ENCODE measurements at regions not wholly inside any gene's neighbourhood (a gene's known extent, or its start where the extent isn't known, plus 50 kb on each side); places are given as distances from the start of the nearest gene placed in this dataset.

DNA sequence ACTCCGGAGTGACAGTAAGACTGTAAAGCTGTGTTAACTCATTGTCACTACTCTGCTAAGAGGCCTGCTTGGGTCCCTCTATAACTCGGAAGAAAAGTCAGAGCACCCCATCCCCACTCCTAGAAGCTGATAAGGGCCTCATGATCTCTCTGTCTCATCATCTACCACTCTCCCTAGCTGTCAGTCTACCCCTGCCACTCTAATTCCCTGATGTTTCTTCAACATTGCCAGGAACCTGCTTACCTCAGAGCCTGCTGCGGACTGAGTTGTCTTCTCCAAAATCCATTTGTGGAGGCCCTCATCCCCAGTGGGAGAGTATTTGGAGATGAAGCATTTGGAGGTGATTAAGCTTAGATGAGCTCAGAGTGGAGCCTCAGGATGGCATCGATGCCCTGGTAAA lies 1092.2 kb downstream of the TBC1D22A start:
- no peak overlapping the region for H3K27ac ChIP-seq (ENCODE audit: low read length)
- peaks cover 0 to 7% of the 10 kb centered on the region in 2 experiments for H3K27me3 ChIP-seq (replicated peaks in 1 of 2; ENCODE audit: control insufficient read depth in 2 of 2, extremely low read depth in 1 of 2, insufficient read depth in 2 of 2, low read length in 1 of 2)
- no peaks in the 10 kb centered on the region for H3K36me3 ChIP-seq (ENCODE audit: control insufficient read depth in 2 of 2, extremely low read depth in 1 of 2, insufficient read depth in 1 of 2, low read length in 1 of 2)
- H3K27ac Mint-ChIP-seq: no peak overlapping the region
- no peak for ATAC-seq (replicated peaks in 1 of 4)
- 100% methylated on average over 1 of the region's 4 CpGs for whole genome bisulfite sequencing (ENCODE audit: insufficient coverage)
- H3K4me3 Mint-ChIP-seq: no peak overlapping the region
- no peak for DNase-seq
- no peaks in the 10 kb centered on the region for H3K4me1 Mint-ChIP-seq
- no peaks in the 10 kb centered on the region for H3K4me1 ChIP-seq (ENCODE audit: control insufficient read depth in 1 of 2, extremely low read depth in 1 of 2, insufficient read depth in 2 of 2, low read length in 2 of 2)
- H3K36me3 Mint-ChIP-seq: no peaks in the 10 kb centered on the region
- H3K27me3 Mint-ChIP-seq: peaks cover 5 to 11% of the 10 kb centered on the region in 2 donors
- ChIA-PET CTCF (no interaction called here), POLR2A (no interaction called here)
- no peaks in the 10 kb centered on the region for H3K9me3 Mint-ChIP-seq
- no peaks in the 10 kb centered on the region for H3K9me3 ChIP-seq
- no peak overlapping the region for H3K4me3 ChIP-seq (ENCODE audit: control insufficient read depth in 1 of 2, extremely low read depth in 1 of 2, low read length in 1 of 2)

DNA sequence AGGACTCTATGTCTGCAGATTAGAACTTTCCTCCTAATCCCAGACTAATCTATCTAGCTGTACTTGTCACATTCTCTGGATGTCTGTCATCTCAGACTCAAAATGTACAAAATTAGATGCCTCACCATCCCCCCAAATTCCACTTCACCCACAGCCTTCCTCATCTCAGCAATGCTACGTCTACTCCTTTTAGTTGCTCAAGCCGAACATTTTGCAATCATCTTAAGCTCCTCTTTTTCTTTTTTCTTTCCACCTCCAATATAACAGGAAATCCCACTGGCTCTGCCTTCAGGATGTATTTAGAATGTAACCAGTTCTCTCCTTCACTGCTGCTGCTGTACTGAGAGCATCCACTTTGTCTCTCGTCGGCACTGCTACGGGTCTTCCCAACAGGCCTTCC lies 1091.8 kb downstream of the TBC1D22A start:
- H3K4me3 Mint-ChIP-seq: no peak overlapping the region
- H3K9me3 ChIP-seq: no peaks in the 10 kb centered on the region

DNA sequence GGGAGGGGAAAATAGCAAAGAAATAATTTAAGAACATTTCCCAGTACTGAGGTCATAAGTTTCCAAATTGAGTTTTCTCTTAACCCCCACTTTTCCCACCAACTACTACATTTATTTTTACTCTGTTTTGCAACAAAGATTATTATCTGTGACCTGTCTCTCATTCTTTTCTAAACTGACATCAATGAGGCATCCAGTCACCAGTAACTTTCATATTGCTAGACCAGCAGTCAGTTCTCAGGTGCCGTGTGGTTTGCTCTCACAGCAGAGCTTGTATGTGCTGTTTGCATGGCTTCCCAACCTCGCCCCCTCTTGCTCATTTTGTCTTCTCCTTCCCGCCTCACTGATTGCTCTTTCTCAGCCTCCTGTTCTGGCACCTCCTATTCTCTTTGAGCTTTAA lies 1091.3 kb downstream of the TBC1D22A start:
- Mint-ChIP-seq H3K27ac (no peak overlapping the region), H3K4me3 (no peak overlapping the region), H3K9me3 (no peaks in the 10 kb centered on the region), H3K4me1 (no peaks in the 10 kb centered on the region), H3K36me3 (no peaks in the 10 kb centered on the region), H3K27me3 (peaks cover 5 to 14% of the 10 kb centered on the region in 2 donors)
- ATAC-seq (replicated peaks in 1 of 4) (no peak), DNase-seq (no peak)
- POLR2A ChIA-PET: no interaction called here
- H3K4me3 ChIP-seq (ENCODE audit: control insufficient read depth in 1 of 2, extremely low read depth in 1 of 2, low read length in 1 of 2): no peak overlapping the region
- 75% methylated on average over 1 of the region's 3 CpGs for WGBS (ENCODE audit: insufficient coverage)
- no peaks in the 10 kb centered on the region for H3K4me1 ChIP-seq (ENCODE audit: control insufficient read depth in 1 of 2, extremely low read depth in 1 of 2, insufficient read depth in 2 of 2, low read length in 2 of 2)
- CTCF ChIA-PET: no interaction called here
- H3K27ac ChIP-seq (ENCODE audit: low read length): no peak overlapping the region
- H3K27me3 ChIP-seq (replicated peaks in 1 of 2; ENCODE audit: control insufficient read depth in 2 of 2, extremely low read depth in 1 of 2, insufficient read depth in 2 of 2, low read length in 1 of 2): peaks cover 0 to 9% of the 10 kb centered on the region in 2 experiments
- H3K9me3 ChIP-seq: no peaks in the 10 kb centered on the region
- H3K36me3 ChIP-seq (ENCODE audit: control insufficient read depth in 2 of 2, extremely low read depth in 1 of 2, insufficient read depth in 1 of 2, low read length in 1 of 2): no peaks in the 10 kb centered on the region

More for the DNA sequence above, 1091.8 kb downstream of the TBC1D22A start:
- Mint-ChIP-seq H3K27ac (no peak overlapping the region), H3K4me1 (no peaks in the 10 kb centered on the region), H3K9me3 (no peaks in the 10 kb centered on the region), H3K36me3 (no peaks in the 10 kb centered on the region), H3K27me3 (peaks cover 5 to 14% of the 10 kb centered on the region in 2 donors)
- H3K27ac ChIP-seq (ENCODE audit: low read length): no peak overlapping the region
- ChIA-PET CTCF (no interaction called here), POLR2A (no interaction called here)
- no peak for DNase-seq
- H3K4me1 ChIP-seq (ENCODE audit: control insufficient read depth in 1 of 2, extremely low read depth in 1 of 2, insufficient read depth in 2 of 2, low read length in 2 of 2): no peaks in the 10 kb centered on the region
- no peak overlapping the region for H3K4me3 ChIP-seq (ENCODE audit: control insufficient read depth in 1 of 2, extremely low read depth in 1 of 2, low read length in 1 of 2)
- 77% methylated on average over 5 of the region's 5 CpGs for WGBS (ENCODE audit: insufficient coverage)
- peaks cover 0 to 7% of the 10 kb centered on the region in 2 experiments for H3K27me3 ChIP-seq (replicated peaks in 1 of 2; ENCODE audit: control insufficient read depth in 2 of 2, extremely low read depth in 1 of 2, insufficient read depth in 2 of 2, low read length in 1 of 2)
- ATAC-seq (replicated peaks in 1 of 4): no peak
- H3K36me3 ChIP-seq (ENCODE audit: control insufficient read depth in 2 of 2, extremely low read depth in 1 of 2, insufficient read depth in 1 of 2, low read length in 1 of 2): no peaks in the 10 kb centered on the region

DNA sequence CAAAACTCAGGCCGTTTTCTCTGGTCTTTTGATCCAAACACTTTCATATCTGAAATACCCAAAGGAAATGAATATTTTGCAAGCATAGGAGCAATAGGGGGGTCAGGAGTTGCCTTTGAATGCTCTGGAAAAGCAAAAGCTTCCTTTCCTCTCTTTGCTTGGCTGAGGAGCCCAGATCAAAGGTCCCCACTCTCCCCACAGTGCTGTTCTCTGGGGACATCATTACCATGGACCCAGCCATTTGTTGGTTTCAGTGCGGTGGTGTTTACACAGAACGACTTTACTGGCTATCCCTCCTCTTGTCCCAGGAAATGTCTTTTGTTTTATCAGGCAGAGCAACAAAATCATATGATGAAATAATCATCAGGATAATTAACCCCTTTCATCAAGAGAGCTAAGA lies 1089.1 kb downstream of the TBC1D22A start:
- no peak overlapping the region for H3K27ac Mint-ChIP-seq
- WGBS (ENCODE audit: insufficient coverage): no CpG with 5 or more reads among the region's 3 CpGs

DNA sequence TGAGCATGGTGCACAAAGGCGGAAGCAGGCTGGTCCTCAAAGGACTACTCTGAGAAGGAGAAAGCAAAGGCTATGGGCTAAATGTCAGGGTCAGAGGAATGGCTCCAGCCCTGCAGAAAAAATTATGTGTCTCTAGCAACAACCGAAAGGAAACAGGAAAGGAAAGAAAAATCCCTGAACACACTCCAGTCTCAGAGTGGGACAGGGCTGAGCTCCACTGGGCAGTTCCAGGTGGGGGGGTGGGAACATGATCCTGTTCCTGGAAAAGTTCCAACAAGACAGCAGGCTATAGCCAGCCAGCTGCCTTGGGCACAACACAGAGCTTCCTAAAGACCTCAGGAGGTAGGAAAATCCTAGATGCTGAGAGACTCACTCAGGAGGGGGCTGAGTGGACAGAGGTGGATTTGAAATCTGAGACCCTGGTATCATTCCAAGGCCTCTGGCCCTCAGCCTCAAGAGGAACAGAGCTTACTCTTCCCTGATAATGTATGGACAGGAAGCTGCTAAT lies 1088.2 kb downstream of the TBC1D22A start:
- no peaks in the 10 kb centered on the region for H3K4me1 ChIP-seq (ENCODE audit: control insufficient read depth in 1 of 2, extremely low read depth in 1 of 2, insufficient read depth in 2 of 2, low read length in 2 of 2)
- Mint-ChIP-seq H3K4me3 (no peak overlapping the region), H3K36me3 (no peaks in the 10 kb centered on the region), H3K9me3 (no peaks in the 10 kb centered on the region), H3K27ac (no peak overlapping the region), H3K4me1 (no peaks in the 10 kb centered on the region), H3K27me3 (peaks cover 9 to 20% of the 10 kb centered on the region in 2 donors)
- ChIA-PET POLR2A (no interaction called here), CTCF (no interaction called here)
- H3K4me3 ChIP-seq (ENCODE audit: control insufficient read depth in 1 of 2, extremely low read depth in 1 of 2, low read length in 1 of 2): no peak overlapping the region
- ATAC-seq (replicated peaks in 1 of 4) (no peak), DNase-seq (no peak)
- no peaks in the 10 kb centered on the region for H3K36me3 ChIP-seq (ENCODE audit: control insufficient read depth in 2 of 2, extremely low read depth in 1 of 2, insufficient read depth in 1 of 2, low read length in 1 of 2)
- WGBS (ENCODE audit: insufficient coverage): 86% methylated on average over 1 of the region's 2 CpGs
- no peaks in the 10 kb centered on the region for H3K9me3 ChIP-seq
- H3K27me3 ChIP-seq (replicated peaks in 1 of 2; ENCODE audit: control insufficient read depth in 2 of 2, extremely low read depth in 1 of 2, insufficient read depth in 2 of 2, low read length in 1 of 2): peaks cover 0 to 16% of the 10 kb centered on the region in 2 experiments
- no peak overlapping the region for H3K27ac ChIP-seq (ENCODE audit: low read length)

More for the DNA sequence above, 1089.1 kb downstream of the TBC1D22A start:
- POLR2A ChIA-PET: no interaction called here
- CTCF ChIA-PET: no interaction called here
- Mint-ChIP-seq H3K36me3 (no peaks in the 10 kb centered on the region), H3K4me1 (no peaks in the 10 kb centered on the region), H3K4me3 (no peak overlapping the region), H3K27me3 (peaks cover 9 to 17% of the 10 kb centered on the region in 2 donors), H3K9me3 (no peaks in the 10 kb centered on the region)
- ATAC-seq (replicated peaks in 1 of 4) (no peak), DNase-seq (no peak)
- no peaks in the 10 kb centered on the region for H3K36me3 ChIP-seq (ENCODE audit: control insufficient read depth in 2 of 2, extremely low read depth in 1 of 2, insufficient read depth in 1 of 2, low read length in 1 of 2)
- H3K4me3 ChIP-seq (ENCODE audit: control insufficient read depth in 1 of 2, extremely low read depth in 1 of 2, low read length in 1 of 2): no peak overlapping the region
- peaks cover 0 to 16% of the 10 kb centered on the region in 2 experiments for H3K27me3 ChIP-seq (replicated peaks in 1 of 2; ENCODE audit: control insufficient read depth in 2 of 2, extremely low read depth in 1 of 2, insufficient read depth in 2 of 2, low read length in 1 of 2)
- no peaks in the 10 kb centered on the region for H3K9me3 ChIP-seq
- H3K27ac ChIP-seq (ENCODE audit: low read length): no peak overlapping the region
- H3K4me1 ChIP-seq (ENCODE audit: control insufficient read depth in 1 of 2, extremely low read depth in 1 of 2, insufficient read depth in 2 of 2, low read length in 2 of 2): no peaks in the 10 kb centered on the region

DNA sequence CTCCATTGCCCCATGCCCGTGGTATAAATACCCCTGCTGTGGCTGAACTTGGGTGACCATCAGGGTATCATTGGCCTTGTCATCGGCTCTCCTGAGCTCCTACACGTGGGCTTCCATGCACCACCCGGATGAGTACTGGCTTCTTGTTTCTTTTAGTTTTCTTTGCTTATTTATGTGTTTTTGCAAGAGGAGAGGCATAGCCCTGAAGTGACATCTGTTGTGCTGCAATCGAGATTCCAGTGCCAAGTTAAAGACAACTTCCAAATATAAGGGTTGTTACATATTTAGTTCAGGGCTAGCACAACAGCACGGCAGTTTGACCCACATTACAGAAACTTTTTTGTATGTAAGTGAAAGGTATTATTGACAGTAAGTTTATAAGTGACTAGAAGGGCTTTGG lies 1087.1 kb downstream of the TBC1D22A start:
- DNase-seq (no peak), ATAC-seq (replicated peaks in 1 of 4) (no peak)
- H3K27ac Mint-ChIP-seq: no peak overlapping the region
- Histone ChIP-seq H3K4me1 (ENCODE audit: control insufficient read depth in 1 of 2, extremely low read depth in 1 of 2, insufficient read depth in 2 of 2, low read length in 2 of 2) (no peaks in the 10 kb centered on the region), H3K9me3 (no peaks in the 10 kb centered on the region), H3K4me3 (ENCODE audit: control insufficient read depth in 1 of 2, extremely low read depth in 1 of 2, low read length in 1 of 2) (no peak overlapping the region), H3K27ac (ENCODE audit: low read length) (no peak overlapping the region), H3K27me3 (replicated peaks in 1 of 2; ENCODE audit: control insufficient read depth in 2 of 2, extremely low read depth in 1 of 2, insufficient read depth in 2 of 2, low read length in 1 of 2) (peaks cover 0 to 16% of the 10 kb centered on the region in 2 experiments), H3K36me3 (ENCODE audit: control insufficient read depth in 2 of 2, extremely low read depth in 1 of 2, insufficient read depth in 1 of 2, low read length in 1 of 2) (no peaks in the 10 kb centered on the region)
- ChIA-PET CTCF (no interaction called here), POLR2A (no interaction called here)
- WGBS (ENCODE audit: insufficient coverage): 56% methylated on average over 4 of the region's 6 CpGs
- no peak overlapping the region for H3K4me3 Mint-ChIP-seq
- H3K27me3 Mint-ChIP-seq: peaks cover 9 to 20% of the 10 kb centered on the region in 2 donors
- H3K9me3 Mint-ChIP-seq: no peaks in the 10 kb centered on the region
- no peaks in the 10 kb centered on the region for H3K4me1 Mint-ChIP-seq
- H3K36me3 Mint-ChIP-seq: no peaks in the 10 kb centered on the region

All from T-cell (primary cell).